Fibroblast of skin of left biceps (primary cell): ENCODE measurements at regions not wholly inside any gene's neighbourhood (a gene's known extent, or its start where the extent isn't known, plus 50 kb on each side); places are given as distances from the start of the nearest gene placed in this dataset.
"Not testable (repeated sequence)": the region's sequence is repeated elsewhere in the genome, so short reads cannot be mapped to it uniquely, and the experiment has no call there.

Source experiments
- DNase-seq, 2 experiments: peaks; one replicate each; pipeline ENCODE4 v3.0.0-alpha.2; 2013; ENCODE audit warnings: low read depth in 2 of 2

- no peak for DNase-seq
Observed at GRCh38 chr2:187989925-187990623, 301.6 kb upstream of the GULP1 start.

- DNase-seq, result peak; percentile 36 to 47
Observed at GRCh38 chr2:187991389-187991788, 300.3 kb upstream of the GULP1 start.

DNA sequence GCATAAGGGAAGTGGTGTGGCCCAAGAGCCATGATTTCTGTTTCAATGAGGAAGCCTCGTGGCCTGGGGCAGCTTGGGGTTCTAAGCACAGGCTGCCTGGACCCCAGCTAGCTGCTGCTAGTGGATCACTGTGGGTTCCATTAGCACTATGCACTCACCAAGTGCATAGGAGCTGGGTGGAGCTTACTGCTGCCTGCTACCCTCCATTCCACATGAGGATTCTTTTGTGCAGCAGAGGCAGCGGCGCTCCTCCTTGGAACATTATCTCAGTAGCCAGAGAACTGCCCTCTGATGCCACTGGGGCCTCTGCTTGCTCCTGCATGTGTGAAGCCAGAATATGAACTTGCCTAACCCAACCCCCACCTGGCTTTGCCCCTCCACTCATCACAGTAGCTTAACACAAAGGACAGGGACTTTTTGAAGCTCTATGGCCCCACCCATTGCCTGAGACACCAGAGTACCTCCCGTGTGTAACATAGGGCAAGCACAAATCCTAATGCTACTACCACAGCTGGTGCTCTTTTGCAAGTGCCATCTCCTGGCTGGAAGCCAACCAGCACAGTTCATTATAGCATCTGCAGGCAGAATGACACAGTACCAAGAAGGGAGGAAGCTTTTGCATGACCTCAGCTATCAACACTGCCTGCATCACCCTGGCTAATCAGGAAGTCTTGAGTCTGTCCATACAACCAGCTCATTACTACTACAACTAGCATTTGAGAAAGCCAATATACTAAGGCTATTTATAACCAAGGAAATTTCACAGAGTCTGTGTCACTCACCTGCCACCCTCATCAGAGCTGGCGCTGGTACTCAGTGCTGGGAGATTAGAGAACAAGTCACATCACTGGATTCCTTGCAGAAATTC, 297.0 kb upstream of the GULP1 start:
- no peak for DNase-seq

GRCh38 chr2:187995556-187995955, 296.1 kb upstream of the GULP1 start:
- no peak for DNase-seq

DNA sequence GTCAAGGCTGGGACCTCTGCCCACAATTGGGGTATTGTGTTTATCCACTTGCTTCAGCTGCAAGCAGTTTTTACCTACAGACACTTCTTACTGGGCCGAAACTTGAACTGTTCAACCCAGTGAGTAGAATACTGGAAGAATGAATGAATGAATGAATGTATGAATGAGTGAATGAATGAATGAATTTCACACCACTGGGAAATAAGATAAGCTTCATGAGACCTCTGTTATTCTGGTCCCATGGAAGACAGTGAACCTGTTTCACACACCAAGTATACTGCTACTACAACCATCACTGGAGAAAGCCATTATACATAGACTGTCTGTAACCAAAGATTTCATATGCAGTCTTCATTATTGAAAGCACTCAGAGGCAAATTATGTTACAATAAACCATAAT, 295.0 kb upstream of the GULP1 start:
- DNase-seq, result no peak

DNA sequence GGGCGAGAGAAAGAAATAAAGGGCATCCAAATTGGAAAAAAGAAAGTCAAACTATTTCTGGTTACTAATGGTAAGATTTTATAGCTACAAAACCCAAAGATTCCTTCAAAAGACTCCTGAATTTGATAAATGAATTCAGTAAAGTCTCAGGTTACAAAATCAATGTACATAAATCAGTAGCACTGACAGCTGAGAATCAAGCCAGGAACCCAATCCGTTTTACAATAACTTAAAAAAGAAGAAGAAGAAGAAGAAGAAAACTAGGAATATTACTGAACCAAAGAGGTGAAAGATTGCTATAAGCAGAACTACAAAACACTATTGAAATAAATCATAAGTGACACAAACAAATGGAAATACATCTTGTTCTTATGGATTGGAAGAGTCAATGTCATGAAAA, 291.5 kb upstream of the GULP1 start:
- no peak for DNase-seq

GRCh38 chr2:188003800-188004199, 287.9 kb upstream of the GULP1 start:
- no peak for DNase-seq

- no peak for DNase-seq
Observed at GRCh38 chr2:188013767-188014166, 277.9 kb upstream of the GULP1 start.

DNA sequence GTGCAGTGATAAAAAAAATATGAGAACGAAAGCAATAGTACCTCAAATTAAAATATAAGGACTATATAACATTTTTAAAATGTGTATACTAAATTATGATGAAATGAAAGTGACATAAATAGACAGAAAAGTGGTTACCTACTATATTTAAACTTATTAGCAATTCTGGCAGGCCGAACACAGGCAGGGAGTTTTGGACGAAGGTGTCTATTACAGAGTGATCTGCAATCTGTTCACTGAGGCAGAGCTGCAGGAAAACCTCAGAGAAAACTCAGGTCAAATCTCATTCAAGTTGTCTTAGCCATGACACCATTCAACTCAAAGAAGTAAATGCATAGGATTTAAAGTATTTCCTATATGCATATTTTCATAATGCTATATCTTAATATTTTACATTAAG, 274.8 kb upstream of the GULP1 start:
- DNase-seq, result no peak

DNA sequence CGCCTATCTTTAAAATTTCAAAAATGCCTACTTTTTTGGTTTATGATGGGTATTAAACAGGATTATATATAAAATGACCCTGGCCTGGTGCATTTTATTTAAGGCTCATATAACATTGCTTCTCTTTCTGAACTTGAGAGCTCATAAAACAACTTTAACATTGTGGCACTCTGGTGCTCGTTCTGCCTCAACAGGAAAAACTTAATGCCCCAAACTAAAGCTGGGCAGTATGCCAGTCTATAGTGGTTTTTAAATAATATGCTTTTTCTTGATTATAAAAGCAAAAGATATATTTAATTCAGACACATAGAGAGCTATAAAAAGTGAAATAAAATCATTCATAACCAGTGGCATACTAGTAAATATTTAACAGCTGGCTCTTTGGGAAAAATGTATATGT, 269.3 kb upstream of the GULP1 start:
- DNase-seq, result no peak

- DNase-seq, result no peak
Observed at GRCh38 chr2:188023035-188023434, 268.6 kb upstream of the GULP1 start.

GRCh38 chr2:188024811-188025210, 266.9 kb upstream of the GULP1 start:
- no peak for DNase-seq

DNA sequence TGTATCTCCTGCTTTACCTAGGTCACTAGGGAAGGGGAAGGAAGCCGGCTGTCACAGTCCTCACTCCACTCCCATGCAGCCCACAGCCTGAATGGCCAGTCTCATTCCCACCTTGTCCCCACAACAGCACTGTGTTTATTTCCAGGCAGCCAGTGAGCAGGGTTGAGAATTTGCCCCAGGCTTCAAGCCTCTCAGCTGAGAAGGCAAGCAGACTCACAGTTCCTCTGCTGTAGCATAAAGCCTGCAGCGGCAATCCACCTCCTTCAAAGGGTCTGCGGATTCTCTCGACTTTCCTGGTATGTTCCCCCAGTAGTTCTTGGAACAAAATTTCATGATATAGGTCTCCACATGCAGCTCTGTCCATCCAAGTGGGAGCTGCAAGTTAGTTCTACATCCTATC, 262.9 kb upstream of the GULP1 start:
- no peak for DNase-seq

GRCh38 chr2:188032306-188032705, 259.4 kb upstream of the GULP1 start:
- DNase-seq, result no peak

DNA sequence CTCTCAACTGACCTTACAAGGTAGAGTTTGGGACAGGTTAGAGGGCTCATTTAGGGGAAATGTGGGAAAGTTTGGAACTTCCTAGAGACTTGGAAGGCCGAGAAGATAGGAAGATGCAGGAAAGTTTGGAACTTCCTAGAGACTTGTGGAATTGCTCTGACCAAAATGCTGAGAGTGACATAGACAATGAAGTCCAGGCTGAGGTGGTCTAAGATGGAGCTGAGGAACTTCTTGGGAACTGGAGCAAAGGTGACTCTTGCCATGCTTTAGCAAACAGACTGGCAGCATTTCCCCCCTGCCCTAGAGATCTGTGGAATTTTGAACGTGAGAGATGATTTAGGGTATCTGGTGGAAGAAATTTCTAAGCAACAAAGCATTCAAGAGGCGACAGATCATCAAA, 258.9 kb upstream of the GULP1 start:
- no peak for DNase-seq

- DNase-seq, result not testable (repeated sequence)
Observed at GRCh38 chr2:188033240-188033639, 258.4 kb upstream of the GULP1 start.

DNA sequence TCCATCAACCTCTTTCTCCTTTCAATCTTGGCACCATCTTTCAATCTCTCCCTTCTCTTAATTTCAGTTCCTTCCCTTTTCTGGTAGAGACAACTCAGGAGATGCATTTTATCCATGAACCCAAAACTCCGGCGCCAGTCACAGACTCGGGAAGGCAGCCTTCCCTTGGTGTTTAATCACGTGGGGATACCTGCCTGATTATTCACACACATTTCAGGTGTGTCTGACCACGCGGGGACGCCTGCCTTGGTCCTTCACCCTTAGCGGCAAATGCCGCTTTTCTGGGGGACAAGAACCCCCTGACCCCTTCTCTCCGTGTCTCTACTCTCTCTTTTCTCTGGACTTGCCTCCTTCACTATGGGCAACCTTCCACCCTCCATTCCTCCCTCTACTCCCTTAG, 257.6 kb upstream of the GULP1 start:
- DNase-seq, result not testable (repeated sequence)

- DNase-seq, result not testable (repeated sequence)
Observed at GRCh38 chr2:188035377-188035776, 256.3 kb upstream of the GULP1 start.

GRCh38 chr2:188036786-188037185, 254.9 kb upstream of the GULP1 start:
- DNase-seq, result not testable (repeated sequence)

DNA sequence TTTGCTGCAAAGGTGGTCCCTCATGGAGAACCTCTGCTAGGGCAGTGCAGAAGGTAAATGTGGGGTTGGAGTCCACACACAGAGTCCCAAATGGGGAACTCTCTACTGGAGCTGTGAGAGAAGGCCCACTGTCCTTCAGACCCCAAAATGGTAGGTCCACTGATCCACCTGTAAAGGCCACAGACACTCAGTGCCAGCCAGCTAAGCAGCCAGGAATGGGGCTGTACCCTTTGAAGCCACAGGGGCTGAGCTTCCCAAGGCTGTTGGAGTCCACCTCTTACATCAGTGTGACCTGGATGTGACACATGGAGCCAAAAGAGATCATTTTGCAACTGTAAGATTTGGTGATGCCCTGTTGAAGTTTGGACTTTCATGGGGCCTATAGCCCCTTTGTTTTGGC, 252.4 kb upstream of the GULP1 start:
- no peak for DNase-seq

DNA sequence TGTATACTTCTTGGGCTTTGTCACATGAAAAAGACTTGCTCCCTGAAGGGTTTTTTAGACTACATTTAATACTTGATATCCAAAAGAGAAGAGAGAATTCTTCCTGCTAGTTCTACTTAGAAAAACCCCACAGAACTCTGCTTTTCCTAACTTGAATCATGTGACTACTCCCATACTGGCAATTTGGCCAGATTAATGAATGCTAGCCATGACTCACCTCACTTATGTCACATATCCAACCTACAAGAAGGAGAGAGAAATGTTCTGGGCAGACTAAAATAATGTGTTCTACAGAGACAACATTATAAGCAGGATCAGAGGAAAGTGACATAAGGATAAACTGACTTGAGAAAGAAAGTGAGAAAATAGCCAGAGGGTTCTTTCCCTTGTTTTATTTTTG, 249.3 kb upstream of the GULP1 start:
- no peak for DNase-seq

DNA sequence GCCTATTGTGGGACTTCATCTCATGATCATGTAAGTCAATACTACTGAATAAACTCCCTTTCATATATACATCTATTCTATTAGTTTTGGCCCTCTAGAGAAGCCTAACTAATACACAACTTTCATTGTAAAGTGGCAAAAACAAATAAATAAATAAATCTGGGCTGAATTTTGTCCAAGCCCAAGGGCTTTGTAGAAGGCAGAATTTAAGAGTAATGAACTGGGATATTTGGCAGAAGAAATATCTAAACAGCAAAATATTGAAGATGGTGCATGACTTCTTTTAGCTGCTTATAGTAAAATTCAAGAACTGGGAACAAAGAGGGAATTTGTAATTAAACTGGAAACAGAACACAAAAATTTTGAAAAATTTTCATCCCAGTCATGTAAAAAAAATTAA, 246.7 kb upstream of the GULP1 start:
- DNase-seq, result no peak

GRCh38 chr2:188046437-188046836, 245.2 kb upstream of the GULP1 start:
- peak in 1 of 2 experiments; percentile 34 for DNase-seq
